Jurkat, Clone E6-1 (cell line): ENCODE measurements at regions not wholly inside any gene's neighbourhood (a gene's known extent, or its start where the extent isn't known, plus 50 kb on each side); places are given as distances from the start of the nearest gene placed in this dataset.

Experiments
- DNase-seq: peaks from one replicate; pipeline ENCODE4 v3.0.0-alpha.2; 2011; ENCODE audit warnings: low read depth, low spot score
- H3K4me3 ChIP-seq: 2 replicates; pipeline ENCODE4 v1.5.1; 2011; ENCODE audit warnings: mild to moderate bottlenecking, low read length, control low read depth, moderate library complexity

- DNase-seq: no peak
- H3K4me3 ChIP-seq: no peak overlapping the region
These were observed 101.8 kb downstream of the CAND1 start for GRCh38 chr12:67370979-67371378.

- no peak overlapping the region for H3K4me3 ChIP-seq
- no peak for DNase-seq
These were observed 107.9 kb downstream of the CAND1 start for GRCh38 chr12:67377021-67377420.

- DNase-seq: no peak
- no peak overlapping the region for H3K4me3 ChIP-seq
These were observed 108.4 kb downstream of the CAND1 start for GRCh38 chr12:67377541-67377940.

GRCh38 chr12:67382241-67382871 is 113.2 kb downstream of the CAND1 start:
- H3K4me3 ChIP-seq: no peak overlapping the region
- DNase-seq: no peak

- H3K4me3 ChIP-seq: no peak overlapping the region
- no peak for DNase-seq
These were observed 117.9 kb downstream of the CAND1 start for GRCh38 chr12:67386869-67387565.

- DNase-seq: no peak
These were observed 119.4 kb downstream of the CAND1 start for GRCh38 chr12:67388331-67389138.

GRCh38 chr12:67390273-67390672 is 121.1 kb downstream of the CAND1 start:
- H3K4me3 ChIP-seq: no peak overlapping the region
- DNase-seq: no peak

More at GRCh38 chr12:67388331-67389138, 119.4 kb downstream of the CAND1 start:
- H3K4me3 ChIP-seq: no peak overlapping the region

GRCh38 chr12:67391034-67391433 is 121.9 kb downstream of the CAND1 start:
- no peak for DNase-seq
- H3K4me3 ChIP-seq: no peak overlapping the region

GRCh38 chr12:67391656-67392055 is 122.5 kb downstream of the CAND1 start:
- no peak overlapping the region for H3K4me3 ChIP-seq
- no peak for DNase-seq

GRCh38 chr12:67394550-67394949 is 125.4 kb downstream of the CAND1 start:
- DNase-seq: no peak

GRCh38 chr12:67400742-67401141 is 131.6 kb downstream of the CAND1 start:
- no peak for DNase-seq
- no peak overlapping the region for H3K4me3 ChIP-seq

More at GRCh38 chr12:67394550-67394949, 125.4 kb downstream of the CAND1 start:
- H3K4me3 ChIP-seq: no peak overlapping the region

- DNase-seq: no peak
- H3K4me3 ChIP-seq: no peak overlapping the region
These were observed 141.1 kb downstream of the CAND1 start for GRCh38 chr12:67410246-67410645.

- no peak for DNase-seq
- no peak overlapping the region for H3K4me3 ChIP-seq
These were observed 141.5 kb downstream of the CAND1 start for GRCh38 chr12:67410667-67411067.

- H3K4me3 ChIP-seq: no peak overlapping the region
- no peak for DNase-seq
These were observed 142.4 kb downstream of the CAND1 start for GRCh38 chr12:67411562-67411961.

GRCh38 chr12:67413577-67413976 is 144.4 kb downstream of the CAND1 start:
- DNase-seq: no peak
- H3K4me3 ChIP-seq: no peak overlapping the region

GRCh38 chr12:67414011-67414715 is 145.0 kb downstream of the CAND1 start:
- H3K4me3 ChIP-seq: no peak overlapping the region
- no peak for DNase-seq

- DNase-seq: peak; percentile 28
- no peak overlapping the region for H3K4me3 ChIP-seq
These were observed 146.3 kb downstream of the CAND1 start for GRCh38 chr12:67415473-67415872.

GRCh38 chr12:67419810-67420209 is 150.7 kb downstream of the CAND1 start:
- no peak for DNase-seq
- no peak overlapping the region for H3K4me3 ChIP-seq

- H3K4me3 ChIP-seq: no peak overlapping the region
- DNase-seq: no peak
These were observed 151.3 kb downstream of the CAND1 start for GRCh38 chr12:67420506-67420905.
